ENCODE measurements at regions not wholly inside any gene's neighbourhood (a gene's known extent, or its start where the extent isn't known, plus 50 kb on each side); places are given as distances from the start of the nearest gene placed in this dataset.

- Histone ChIP-seq H3K9me3 (no peaks in the 10 kb centered on the region), H3K4me3 (no peak overlapping the region), H3K27ac (no peak overlapping the region), H3K36me3 (ENCODE audit: insufficient read depth in 1 of 2, low read depth in 1 of 2) (no peaks in the 10 kb centered on the region), H3K27me3 (ENCODE audit: insufficient read depth in 3 of 3, low read length in 2 of 3) (no peaks in the 10 kb centered on the region), H3K4me1 (no peaks in the 10 kb centered on the region)
- intact Hi-C loops (cut with DNase I): no loop called here
- WGBS, 3 donors: 62 to 77% (median 75%) methylated on average over 1 of the region's 1 CpG
- TF ChIP-seq CTCF (IDR thresholded peaks at IDR 0.05): no peak
- no peak for ATAC-seq
- no peak for DNase-seq
These were observed 551.8 kb upstream of the PABPC4L start for GRCh38 chr4:134753390-134753789.

GRCh38 chr4:134747108-134747805, 545.7 kb upstream of the PABPC4L start:
- H3K36me3 ChIP-seq (ENCODE audit: insufficient read depth in 1 of 2, low read depth in 1 of 2): no peaks in the 10 kb centered on the region
- no peaks in the 10 kb centered on the region for H3K4me1 ChIP-seq
- intact Hi-C loops (cut with DNase I): no loop called here
- WGBS, 3 donors: 58 to 65% (median 59%) methylated on average over 6 of the region's 6 CpGs
- no peak for DNase-seq
- no peak for TF ChIP-seq CTCF (IDR thresholded peaks at IDR 0.05)
- no peak overlapping the region for H3K4me3 ChIP-seq
- H3K27ac ChIP-seq: no peak overlapping the region
- no peaks in the 10 kb centered on the region for H3K27me3 ChIP-seq (ENCODE audit: insufficient read depth in 3 of 3, low read length in 2 of 3)
- H3K9me3 ChIP-seq: no peaks in the 10 kb centered on the region
- no peak for ATAC-seq

GRCh38 chr4:134740290-134740689, 538.7 kb upstream of the PABPC4L start:
- no peak for TF ChIP-seq CTCF (IDR thresholded peaks at IDR 0.05)
- intact Hi-C loops (cut with DNase I): no loop called here
- DNase-seq: no peak
- Histone ChIP-seq H3K9me3 (no peaks in the 10 kb centered on the region), H3K36me3 (ENCODE audit: insufficient read depth in 1 of 2, low read depth in 1 of 2) (no peaks in the 10 kb centered on the region), H3K4me3 (no peak overlapping the region), H3K27me3 (ENCODE audit: insufficient read depth in 3 of 3, low read length in 2 of 3) (no peaks in the 10 kb centered on the region), H3K4me1 (no peaks in the 10 kb centered on the region), H3K27ac (no peak overlapping the region)
- no peak for ATAC-seq
- WGBS, 3 donors: 80 to 97% (median 82%) methylated on average over 1 of the region's 1 CpG

- intact Hi-C loops (cut with DNase I): no loop called here
- Histone ChIP-seq H3K9me3 (no peaks in the 10 kb centered on the region), H3K27ac (no peak overlapping the region), H3K36me3 (ENCODE audit: insufficient read depth in 1 of 2, low read depth in 1 of 2) (no peaks in the 10 kb centered on the region), H3K4me3 (no peak overlapping the region), H3K4me1 (no peaks in the 10 kb centered on the region), H3K27me3 (ENCODE audit: insufficient read depth in 3 of 3, low read length in 2 of 3) (no peaks in the 10 kb centered on the region)
- ATAC-seq (no peak), DNase-seq (no peak)
- TF ChIP-seq CTCF (IDR thresholded peaks at IDR 0.05): no peak
- 56 to 63% (median 62%) methylated on average over 3 of the region's 3 CpGs for WGBS, 3 donors
These were observed 534.3 kb upstream of the PABPC4L start for GRCh38 chr4:134735901-134736300.

- TF ChIP-seq CTCF (IDR thresholded peaks at IDR 0.05): no peak
- DNase-seq (no peak), ATAC-seq (no peak)
- Histone ChIP-seq H3K9me3 (no peaks in the 10 kb centered on the region), H3K36me3 (ENCODE audit: insufficient read depth in 1 of 2, low read depth in 1 of 2) (no peaks in the 10 kb centered on the region), H3K4me1 (no peaks in the 10 kb centered on the region), H3K27ac (no peak overlapping the region), H3K27me3 (ENCODE audit: insufficient read depth in 3 of 3, low read length in 2 of 3) (no peaks in the 10 kb centered on the region), H3K4me3 (no peak overlapping the region)
- WGBS, 3 donors: 77 to 81% (median 79%) methylated on average over 2 of the region's 2 CpGs
- intact Hi-C loops (cut with DNase I): no loop called here
These were observed 526.1 kb upstream of the PABPC4L start for GRCh38 chr4:134727696-134728095.
